ENCODE measurements at regions not wholly inside any gene's neighbourhood (a gene's known extent, or its start where the extent isn't known, plus 50 kb on each side); places are given as distances from the start of the nearest gene placed in this dataset.

GRCh38 chr11:97610854-97611253 is 1221.0 kb downstream of the JRKL start:
- DNase-seq (no peak), ATAC-seq (no peak)
- no peak for TF ChIP-seq CTCF (IDR thresholded peaks at IDR 0.05)
- H3K27me3 Mint-ChIP-seq = no peaks in the 10 kb centered on the region
- no peak overlapping the region for H3K27ac Mint-ChIP-seq
- POLR2A ChIA-PET = no interaction called here
- CTCF ChIA-PET = no interaction called here
- H3K4me3 Mint-ChIP-seq = no peak overlapping the region
- intact Hi-C loops (cut with micrococcal nuclease) = no loop called here
- no peaks in the 10 kb centered on the region for H3K36me3 Mint-ChIP-seq (ENCODE audit: low read depth)
- peaks cover 13% of the 10 kb centered on the region for H3K9me3 Mint-ChIP-seq
- H3K4me1 Mint-ChIP-seq (ENCODE audit: low read depth) = no peaks in the 10 kb centered on the region

GRCh38 chr11:97611345-97611744 is 1221.5 kb downstream of the JRKL start:
- DNase-seq (no peak), ATAC-seq (no peak)
- TF ChIP-seq CTCF (IDR thresholded peaks at IDR 0.05) = no peak
- Mint-ChIP-seq H3K9me3 (peaks cover 11% of the 10 kb centered on the region), H3K36me3 (ENCODE audit: low read depth) (no peaks in the 10 kb centered on the region), H3K27me3 (no peaks in the 10 kb centered on the region), H3K27ac (no peak overlapping the region), H3K4me3 (no peak overlapping the region), H3K4me1 (ENCODE audit: low read depth) (no peaks in the 10 kb centered on the region)
- POLR2A ChIA-PET = no interaction called here
- intact Hi-C loops (cut with micrococcal nuclease) = no loop called here
- CTCF ChIA-PET = no interaction called here

- no peak for DNase-seq
- Mint-ChIP-seq H3K27me3 (no peaks in the 10 kb centered on the region), H3K9me3 (peaks cover 17% of the 10 kb centered on the region), H3K4me3 (no peak overlapping the region), H3K27ac (no peak overlapping the region), H3K36me3 (ENCODE audit: low read depth) (no peaks in the 10 kb centered on the region), H3K4me1 (ENCODE audit: low read depth) (no peaks in the 10 kb centered on the region)
- ATAC-seq = no peak
- intact Hi-C loops (cut with micrococcal nuclease) = no loop called here
- TF ChIP-seq CTCF (IDR thresholded peaks at IDR 0.05) = no peak
- POLR2A ChIA-PET = no interaction called here
- CTCF ChIA-PET = no interaction called here
These were observed 1224.8 kb downstream of the JRKL start for GRCh38 chr11:97614606-97615005.

GRCh38 chr11:97615546-97615945 is 1225.7 kb downstream of the JRKL start:
- ChIA-PET CTCF (no interaction called here), POLR2A (no interaction called here)

GRCh38 chr11:97617031-97617430 is 1227.2 kb downstream of the JRKL start:
- H3K9me3 Mint-ChIP-seq = peaks cover 13% of the 10 kb centered on the region
- no peaks in the 10 kb centered on the region for H3K27me3 Mint-ChIP-seq
- ATAC-seq = no peak
- ChIA-PET CTCF (no interaction called here), POLR2A (no interaction called here)
- no peak overlapping the region for H3K4me3 Mint-ChIP-seq
- TF ChIP-seq CTCF (IDR thresholded peaks at IDR 0.05) = no peak
- intact Hi-C loops (cut with micrococcal nuclease) = no loop called here
- H3K36me3 Mint-ChIP-seq (ENCODE audit: low read depth) = no peaks in the 10 kb centered on the region
- no peak for DNase-seq
- no peak overlapping the region for H3K27ac Mint-ChIP-seq
- no peaks in the 10 kb centered on the region for H3K4me1 Mint-ChIP-seq (ENCODE audit: low read depth)

More at GRCh38 chr11:97615546-97615945, 1225.7 kb downstream of the JRKL start:
- no peaks in the 10 kb centered on the region for H3K4me1 Mint-ChIP-seq (ENCODE audit: low read depth)
- no peak for TF ChIP-seq CTCF (IDR thresholded peaks at IDR 0.05)
- no peak for ATAC-seq
- peaks cover 16% of the 10 kb centered on the region for H3K9me3 Mint-ChIP-seq
- DNase-seq = no peak
- H3K4me3 Mint-ChIP-seq = no peak overlapping the region
- intact Hi-C loops (cut with micrococcal nuclease) = no loop called here
- no peak overlapping the region for H3K27ac Mint-ChIP-seq
- no peaks in the 10 kb centered on the region for H3K27me3 Mint-ChIP-seq
- H3K36me3 Mint-ChIP-seq (ENCODE audit: low read depth) = no peaks in the 10 kb centered on the region
